Ectodermal cell (in vitro differentiated cells): ENCODE measurements at regions not wholly inside any gene's neighbourhood (a gene's known extent, or its start where the extent isn't known, plus 50 kb on each side); places are given as distances from the start of the nearest gene placed in this dataset.
A peak's percentile ranks its signal among the peaks of the same experiment; 100 is the strongest.

ENCODE experiments used
- H3K27ac ChIP-seq: 2 replicates; pipeline ENCODE4 v1.7.0; 2013; ENCODE audit warnings: mild to moderate bottlenecking, low read depth, low read length; ENCODE audit not compliant: insufficient read depth, poor library complexity, severe bottlenecking
- H3K27me3 ChIP-seq: 2 replicates; pipeline ENCODE4 v1.7.0; 2013; ENCODE audit warnings: mild to moderate bottlenecking, low read length; ENCODE audit not compliant: insufficient read depth, control insufficient read depth, poor library complexity, severe bottlenecking
- H3K36me3 ChIP-seq: one replicate; pipeline ENCODE4 v1.7.0; 2013; ENCODE audit warnings: low read length; ENCODE audit not compliant: control insufficient read depth, insufficient read depth
- H3K4me1 ChIP-seq: one replicate; pipeline ENCODE4 v1.7.0; 2013; ENCODE audit warnings: low read length; ENCODE audit not compliant: control insufficient read depth, insufficient read depth
- H3K4me3 ChIP-seq: 2 replicates; pipeline ENCODE4 v1.7.0; 2013; ENCODE audit warnings: low read depth, low read length, control low read depth; ENCODE audit not compliant: insufficient read depth
- H3K9me3 ChIP-seq: 2 replicates; pipeline ENCODE4 v1.7.0; 2013; ENCODE audit warnings: mild to moderate bottlenecking, low read length, moderate library complexity; ENCODE audit not compliant: control insufficient read depth
- WGBS, 2 experiments: methylation state at CpG; one replicate each; pipeline ENCODE4 v1.1.7; 2013; ENCODE audit warnings: missing lambda C conversion rate in 2 of 2; 5-methylcytosine and 5-hydroxymethylcytosine counted together

GRCh38 chr7:51973939-51974338, 657.3 kb upstream of the COBL start:
- 86 to 87% methylated on average over 3 of the region's 3 CpGs for WGBS, 2 experiments

GRCh38 chr7:51973071-51973470, 656.5 kb upstream of the COBL start:
- no peaks in the 10 kb centered on the region for H3K4me1 ChIP-seq
- no peaks in the 10 kb centered on the region for H3K27me3 ChIP-seq
- no peaks in the 10 kb centered on the region for H3K36me3 ChIP-seq
- H3K9me3 ChIP-seq = no peaks in the 10 kb centered on the region
- H3K4me3 ChIP-seq = no peak overlapping the region
- WGBS, 2 experiments = 88 to 96% methylated on average over 8 to 9 of the region's 10 CpGs
- no peak overlapping the region for H3K27ac ChIP-seq

More at GRCh38 chr7:51973939-51974338, 657.3 kb upstream of the COBL start:
- H3K4me3 ChIP-seq = no peak overlapping the region
- no peaks in the 10 kb centered on the region for H3K4me1 ChIP-seq
- H3K27ac ChIP-seq = no peak overlapping the region
- H3K36me3 ChIP-seq = no peaks in the 10 kb centered on the region
- no peaks in the 10 kb centered on the region for H3K27me3 ChIP-seq
- no peaks in the 10 kb centered on the region for H3K9me3 ChIP-seq

DNA sequence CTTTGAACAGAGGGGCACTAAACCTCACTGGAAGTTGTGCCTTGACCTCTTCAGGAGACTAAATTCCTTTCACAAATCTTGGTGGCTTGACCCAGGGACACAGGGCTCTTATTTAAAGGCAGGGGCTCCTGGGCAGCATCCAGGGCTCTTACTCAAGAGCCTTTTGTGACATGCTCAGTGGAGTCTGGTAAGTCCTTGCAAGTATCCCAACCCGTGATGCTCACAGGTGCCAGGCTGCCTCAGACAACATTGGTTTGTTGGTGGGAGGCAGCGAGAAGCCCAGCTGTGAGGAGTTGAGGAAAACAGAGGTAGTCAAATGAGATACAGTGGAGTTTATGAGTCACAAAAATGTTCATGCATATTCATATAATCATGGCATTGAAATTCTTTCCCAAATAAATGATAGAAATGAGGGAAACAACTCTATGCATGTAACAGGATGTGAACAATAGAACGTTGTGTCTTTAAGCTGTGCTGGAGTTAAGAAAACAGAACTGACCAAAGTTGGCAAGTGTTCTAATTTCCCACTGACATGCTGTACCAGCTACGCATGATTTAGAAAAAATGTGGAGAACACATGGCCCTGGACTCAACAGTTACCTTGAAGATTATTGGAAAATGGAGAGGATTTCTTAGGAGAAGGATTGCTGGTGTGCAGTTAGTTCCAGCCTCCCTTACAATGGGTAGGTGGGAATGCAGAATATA, 654.5 kb upstream of the COBL start:
- 91 to 93% methylated on average over 4 of the region's 4 CpGs for WGBS, 2 experiments
- Histone ChIP-seq H3K9me3 (no peaks in the 10 kb centered on the region), H3K4me1 (no peaks in the 10 kb centered on the region), H3K36me3 (no peaks in the 10 kb centered on the region), H3K27me3 (no peaks in the 10 kb centered on the region), H3K27ac (no peak overlapping the region), H3K4me3 (no peak overlapping the region)

GRCh38 chr7:51968461-51968860, 651.9 kb upstream of the COBL start:
- H3K9me3 ChIP-seq = no peaks in the 10 kb centered on the region
- 96 to 100% methylated on average over 2 of the region's 2 CpGs for WGBS, 2 experiments
- no peak overlapping the region for H3K4me3 ChIP-seq
- no peaks in the 10 kb centered on the region for H3K27me3 ChIP-seq
- H3K36me3 ChIP-seq = no peaks in the 10 kb centered on the region
- H3K4me1 ChIP-seq = no peaks in the 10 kb centered on the region
- H3K27ac ChIP-seq = no peak overlapping the region

- Histone ChIP-seq H3K27ac (no peak overlapping the region), H3K4me3 (no peak overlapping the region), H3K36me3 (no peaks in the 10 kb centered on the region), H3K4me1 (no peaks in the 10 kb centered on the region), H3K27me3 (no peaks in the 10 kb centered on the region), H3K9me3 (no peaks in the 10 kb centered on the region)
- WGBS, 2 experiments = 62 to 67% methylated on average over 4 to 5 of the region's 5 CpGs
Measured at GRCh38 chr7:51965454-51965853, 648.8 kb upstream of the COBL start.

- H3K9me3 ChIP-seq = no peaks in the 10 kb centered on the region
- H3K27me3 ChIP-seq = no peaks in the 10 kb centered on the region
- no peaks in the 10 kb centered on the region for H3K36me3 ChIP-seq
- WGBS, 2 experiments = 85 to 86% methylated on average over 1 of the region's 2 CpGs
- H3K4me1 ChIP-seq = no peaks in the 10 kb centered on the region
- H3K27ac ChIP-seq = no peak overlapping the region
- no peak overlapping the region for H3K4me3 ChIP-seq
Measured at GRCh38 chr7:51961804-51962203, 645.2 kb upstream of the COBL start.

DNA sequence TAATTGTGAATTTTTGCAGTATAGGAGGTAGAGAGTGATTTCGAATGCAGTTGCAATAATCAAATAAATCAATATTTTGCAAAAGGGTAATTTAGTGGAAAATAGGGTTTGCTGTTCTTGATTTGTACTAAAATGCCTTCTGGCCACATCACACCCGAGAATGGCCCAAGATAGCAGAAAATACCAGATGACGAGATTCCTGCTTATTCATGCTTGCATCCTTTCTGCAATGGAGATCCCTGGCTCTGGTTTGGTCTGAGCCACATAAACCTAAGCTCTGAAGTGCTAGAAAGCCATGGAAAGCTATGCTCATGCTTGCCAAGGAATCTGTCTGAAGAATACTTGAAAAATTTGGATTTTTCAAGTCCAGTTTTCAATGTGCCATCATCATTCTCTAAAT, 634.2 kb upstream of the COBL start:
- H3K27ac ChIP-seq = peak overlapping the region; percentile 53
- no peaks in the 10 kb centered on the region for H3K27me3 ChIP-seq
- H3K4me3 ChIP-seq = no peak overlapping the region
- 19 to 31% methylated on average over 3 of the region's 3 CpGs for WGBS, 2 experiments
- H3K4me1 ChIP-seq = peaks cover 10% of the 10 kb centered on the region
- peaks cover 4% of the 10 kb centered on the region for H3K9me3 ChIP-seq
- no peaks in the 10 kb centered on the region for H3K36me3 ChIP-seq

GRCh38 chr7:51949726-51950644, 633.4 kb upstream of the COBL start:
- no peaks in the 10 kb centered on the region for H3K27me3 ChIP-seq
- peaks cover under 1% of the 10 kb centered on the region for H3K9me3 ChIP-seq
- no peak overlapping the region for H3K4me3 ChIP-seq
- peaks cover 10% of the 10 kb centered on the region for H3K4me1 ChIP-seq
- no peaks in the 10 kb centered on the region for H3K36me3 ChIP-seq
- WGBS, 2 experiments = 8 to 22% methylated on average over 6 to 8 of the region's 9 CpGs
- peak overlapping the region; percentile 40 for H3K27ac ChIP-seq

DNA sequence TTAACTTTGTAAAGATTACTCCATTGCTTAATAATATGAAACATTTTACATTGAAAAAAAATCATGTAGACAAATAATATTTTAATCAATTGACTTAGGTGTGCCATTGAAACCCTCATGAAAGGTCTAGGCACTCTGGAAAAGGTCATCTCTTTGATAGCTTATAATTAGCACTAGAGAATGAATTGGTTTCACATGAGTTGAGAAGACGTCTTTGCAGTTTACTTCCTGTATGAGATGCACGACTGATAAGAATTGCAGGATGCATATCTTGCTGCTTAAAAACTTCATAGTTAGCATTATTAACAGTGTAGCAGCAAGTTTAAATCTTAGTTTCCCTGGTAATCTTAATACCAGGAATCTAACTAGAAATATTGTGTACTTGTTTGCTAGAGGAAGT, 614.2 kb upstream of the COBL start:
- no peak overlapping the region for H3K27ac ChIP-seq
- no peak overlapping the region for H3K4me3 ChIP-seq
- 96 to 100% methylated on average over 2 of the region's 2 CpGs for WGBS, 2 experiments
- H3K27me3 ChIP-seq = no peaks in the 10 kb centered on the region
- no peaks in the 10 kb centered on the region for H3K36me3 ChIP-seq
- H3K9me3 ChIP-seq = no peaks in the 10 kb centered on the region
- H3K4me1 ChIP-seq = no peaks in the 10 kb centered on the region

DNA sequence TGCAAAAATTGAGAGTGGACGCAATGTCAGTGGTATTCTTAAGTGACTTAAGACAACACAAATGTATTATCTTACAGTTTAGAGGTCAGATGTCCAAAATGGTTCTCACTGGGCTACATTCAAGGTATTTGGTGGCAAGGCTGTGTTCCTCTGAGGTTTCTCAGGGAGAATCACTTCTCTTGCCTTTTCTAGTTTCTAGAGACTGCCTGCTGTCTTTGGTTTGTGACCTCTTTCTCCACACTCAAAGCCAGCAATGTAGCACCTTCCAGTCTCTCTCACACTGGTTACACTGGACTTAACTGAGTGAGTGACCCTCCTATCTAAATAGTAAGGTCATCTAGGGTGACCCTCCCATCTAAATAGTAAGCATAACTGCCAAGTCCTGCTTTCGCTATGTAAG, 613.2 kb upstream of the COBL start:
- Histone ChIP-seq H3K27ac (no peak overlapping the region), H3K4me3 (no peak overlapping the region), H3K36me3 (no peaks in the 10 kb centered on the region), H3K9me3 (no peaks in the 10 kb centered on the region), H3K27me3 (no peaks in the 10 kb centered on the region), H3K4me1 (no peaks in the 10 kb centered on the region)
- WGBS, 2 experiments = 50% methylated on average over 2 of the region's 2 CpGs
